Loucy (cell line): ENCODE measurements at regions not wholly inside any gene's neighbourhood (a gene's known extent, or its start where the extent isn't known, plus 50 kb on each side); places are given as distances from the start of the nearest gene placed in this dataset.

ENCODE experiments used
- CTCF ChIP-seq: fragments of 200-600 bp; sonication (generic); conservative IDR thresholded peaks from 2 replicates; pipeline ENCODE4 v1.5.1; 2014; ENCODE audit warnings: mild to moderate bottlenecking, antibody characterized with exemption, low read length
- EZH2phosphoT487 ChIP-seq: fragments of 200-600 bp; IDR thresholded peaks from 2 replicates; pipeline ENCODE4 v1.6.1; 2018; ENCODE audit warnings: antibody characterized with exemption, mild to moderate bottlenecking, moderate library complexity, borderline replicate concordance

GRCh38 chr18:39972521-39972920 lies 1982.5 kb upstream of the PIK3C3 start:
- no peak for TF ChIP-seq CTCF
- TF ChIP-seq EZH2phosphoT487, result no peak
